ENCODE measurements at regions not wholly inside any gene's neighbourhood (a gene's known extent, or its start where the extent isn't known, plus 50 kb on each side); places are given as distances from the start of the nearest gene placed in this dataset.
A peak's percentile ranks its signal among the peaks of the same experiment; 100 is the strongest.

- no peaks in the 10 kb centered on the region for H3K79me2 ChIP-seq (ENCODE audit: insufficient read depth, low read length)
- peaks cover 52% of the 10 kb centered on the region for H3K4me1 ChIP-seq (ENCODE audit: insufficient read depth, low read length)
- intact Hi-C loops (cut with micrococcal nuclease; ENCODE audit: unreplicated experiment), result loop anchor here (5.0 kb wide), 1 partner anchor 1488 kb away; the partner anchor contains the start of gene NR2F2
- peaks cover 26% of the 10 kb centered on the region for H3K9me3 ChIP-seq (ENCODE audit: low read length)
- no peaks in the 10 kb centered on the region for H4K20me1 ChIP-seq (ENCODE audit: insufficient read depth, low read length)
- FAIRE-seq (peak; percentile 68), DNase-seq (ENCODE audit: low spot score) (peak; percentile 96), ATAC-seq (peak; percentile 86)
- peak overlapping the region; percentile 43 to 63 (median 61) for H3K4me3 ChIP-seq (replicated peaks in 1 of 3; ENCODE audit: insufficient read depth in 1 of 3, low read depth in 2 of 3, low read length in 3 of 3)
- CTCF ChIA-PET (ENCODE audit: low intra/inter-chr PET ratio, low total read pairs), result no interaction called here
- TSS peak; percentile 51 for BruUV-seq (replicated peaks)
- peak overlapping the region; percentile 49 for H2AFZ ChIP-seq (ENCODE audit: low read length)
- H3K27me3 ChIP-seq (ENCODE audit: control insufficient read depth in 1 of 2, insufficient read depth in 2 of 2, low read length in 2 of 2), result no peaks in the 10 kb centered on the region; a peak in 1 of 5 replicates
- H3K36me3 ChIP-seq (replicated peaks in 1 of 2; ENCODE audit: control insufficient read depth in 1 of 2, insufficient read depth in 2 of 2, low read length in 2 of 2), result no peaks in the 10 kb centered on the region
- peak overlapping the region; percentile 97 for H3K27ac ChIP-seq (ENCODE audit: extremely low read length, insufficient read depth, low read length)
- 0% methylated on average over 16 of the region's 83 CpGs for WGBS (ENCODE audit: low lambda C conversion rate)
- peak overlapping the region; percentile 89 for H3K4me2 ChIP-seq (ENCODE audit: low read depth, low read length)
- POLR2A ChIA-PET, result interaction anchor here (0.9 to 2.0 kb wide), 11 partner anchors 9 to 1495 kb away, joined by 3 to 7 read pairs (median 3); partner anchors contain the start of gene NR2F2
- in situ Hi-C loops (cut with HindIII; ENCODE audit: extremely low pct_ligation_motif_present, low pct_unique_long_range_greater_than_20kb), result no loop called here
- H3K9ac ChIP-seq (ENCODE audit: insufficient read depth, low read depth, low read length), result peak overlapping the region; percentile 70
- TF ChIP-seq MXD3 (CRISPR knock-in tag; IDR thresholded peaks at IDR 0.05) (no peak), SOX5 (CRISPR knock-in tag; IDR thresholded peaks at IDR 0.05; ENCODE audit: borderline replicate concordance) (peak; percentile 97), HCFC1 (IDR thresholded peaks at IDR 0.05; ENCODE audit: low read depth, low read length) (no peak), PHF20 (CRISPR knock-in tag; IDR thresholded peaks at IDR 0.05) (no peak), RCOR2 (CRISPR knock-in tag; IDR thresholded peaks at IDR 0.05) (no peak), ARHGAP35 (CRISPR knock-in tag; IDR thresholded peaks at IDR 0.05; ENCODE audit: borderline replicate concordance) (no peak), ZNF496 (CRISPR knock-in tag; IDR thresholded peaks at IDR 0.05; ENCODE audit: insufficient replicate concordance) (no peak), CHD4 (IDR thresholded peaks at IDR 0.05; ENCODE audit: borderline replicate concordance, low read length) (no peak), ZNF329 (CRISPR knock-in tag; IDR thresholded peaks at IDR 0.05; ENCODE audit: low read depth) (no peak), REXO4 (CRISPR knock-in tag; IDR thresholded peaks at IDR 0.05; ENCODE audit: borderline replicate concordance) (no peak), ZNF740 (CRISPR knock-in tag; IDR thresholded peaks at IDR 0.05) (no peak), ELF3 (CRISPR knock-in tag; IDR thresholded peaks at IDR 0.05) (peak; percentile 36; the same call in 1 of the 2 replicates), NFIC (IDR thresholded peaks at IDR 0.05; ENCODE audit: low read length) (peak; percentile 94), KLF15 (CRISPR knock-in tag; IDR thresholded peaks at IDR 0.05; ENCODE audit: borderline replicate concordance) (no peak), GTF2F1 (IDR thresholded peaks at IDR 0.05; ENCODE audit: low read length) (no peak), HNRNPH1 (optimal IDR thresholded peaks at IDR 0.05; ENCODE audit: low read depth, low read length) (no peak), ZFP41 (CRISPR knock-in tag; IDR thresholded peaks at IDR 0.05; ENCODE audit: borderline replicate concordance) (no peak), MAZ (IDR thresholded peaks at IDR 0.05; ENCODE audit: borderline replicate concordance, low read depth, low read length) (peak; percentile 29; the same call in 1 of the 2 replicates), MAZ (CRISPR knock-in tag; IDR thresholded peaks at IDR 0.05; ENCODE audit: low read depth) (peak; percentile 37; the same call in 1 of the 2 replicates)
- TF ChIP-seq, protein P1, sequence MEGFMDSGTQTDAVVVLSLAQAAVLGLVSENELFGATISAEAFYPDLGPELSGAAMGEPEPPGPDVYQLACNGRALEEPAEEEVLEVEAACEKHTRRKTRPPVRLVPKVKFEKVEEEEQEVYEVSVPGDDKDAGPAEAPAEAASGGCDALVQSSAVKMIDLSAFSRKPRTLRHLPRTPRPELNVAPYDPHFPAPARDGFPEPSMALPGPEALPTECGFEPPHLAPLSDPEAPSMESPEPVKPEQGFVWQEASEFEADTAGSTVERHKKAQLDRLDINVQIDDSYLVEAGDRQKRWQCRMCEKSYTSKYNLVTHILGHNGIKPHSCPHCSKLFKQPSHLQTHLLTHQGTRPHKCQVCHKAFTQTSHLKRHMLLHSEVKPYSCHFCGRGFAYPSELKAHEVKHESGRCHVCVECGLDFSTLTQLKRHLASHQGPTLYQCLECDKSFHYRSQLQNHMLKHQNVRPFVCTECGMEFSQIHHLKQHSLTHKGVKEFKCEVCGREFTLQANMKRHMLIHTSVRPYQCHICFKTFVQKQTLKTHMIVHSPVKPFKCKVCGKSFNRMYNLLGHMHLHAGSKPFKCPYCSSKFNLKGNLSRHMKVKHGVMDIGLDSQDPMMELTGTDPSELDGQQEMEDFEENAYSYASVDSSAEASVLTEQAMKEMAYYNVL (CRISPR knock-in tag; IDR thresholded peaks at IDR 0.05; ENCODE audit: borderline replicate concordance), result 0 out of 2 replicates have a peak, but pooled peaks have one; percentile 37
Measured at GRCh38 chr15:94844538-94845389, 613.4 kb downstream of the MCTP2 start.
